NCI-H2227 treated with DMSO at 0.1 percent for 48 hours (cell line): ENCODE measurements at regions not wholly inside any gene's neighbourhood (a gene's known extent, or its start where the extent isn't known, plus 50 kb on each side); places are given as distances from the start of the nearest gene placed in this dataset.
"Not testable (repeated sequence)": the region's sequence is repeated elsewhere in the genome, so short reads cannot be mapped to it uniquely, and the experiment has no call there.

Experiments used
- DNase-seq: peaks from one replicate; lab custom pipeline; 2025; lab: John Stamatoyannopoulos, UW

- no peak for DNase-seq
These were observed 105.4 kb upstream of the LY86 start for GRCh38 chr6:6483168-6483567.

GRCh38 chr6:6483733-6484132 is 104.8 kb upstream of the LY86 start:
- DNase-seq = no peak

GRCh38 chr6:6484681-6485080 is 103.8 kb upstream of the LY86 start:
- DNase-seq = no peak

GRCh38 chr6:6486595-6486994 is 101.9 kb upstream of the LY86 start:
- DNase-seq = no peak

DNA sequence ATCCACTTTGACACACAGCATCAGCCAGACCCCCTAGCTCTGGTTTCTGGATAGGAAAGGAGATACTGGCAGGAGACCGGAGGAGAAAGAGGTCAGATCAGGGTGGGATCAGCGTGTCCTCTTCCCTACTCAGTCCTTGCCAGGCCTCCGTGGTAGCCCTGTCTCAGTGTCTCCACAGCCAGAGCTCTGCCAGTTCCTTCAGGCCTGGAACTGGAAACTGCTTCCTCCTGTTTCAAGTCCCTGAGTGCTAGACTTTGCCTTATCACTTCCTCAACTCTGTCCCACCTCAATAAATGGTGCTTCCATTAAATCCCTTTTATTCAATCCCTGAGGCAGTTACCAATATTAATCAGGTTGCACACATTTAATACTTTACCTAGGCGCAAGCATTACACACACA is 96.8 kb upstream of the LY86 start:
- no peak for DNase-seq

- no peak for DNase-seq
These were observed 95.8 kb upstream of the LY86 start for GRCh38 chr6:6492675-6493074.

- DNase-seq = not testable (repeated sequence)
These were observed 94.4 kb upstream of the LY86 start for GRCh38 chr6:6494139-6494538.

- no peak for DNase-seq
These were observed 93.8 kb upstream of the LY86 start for GRCh38 chr6:6494677-6495076.

DNA sequence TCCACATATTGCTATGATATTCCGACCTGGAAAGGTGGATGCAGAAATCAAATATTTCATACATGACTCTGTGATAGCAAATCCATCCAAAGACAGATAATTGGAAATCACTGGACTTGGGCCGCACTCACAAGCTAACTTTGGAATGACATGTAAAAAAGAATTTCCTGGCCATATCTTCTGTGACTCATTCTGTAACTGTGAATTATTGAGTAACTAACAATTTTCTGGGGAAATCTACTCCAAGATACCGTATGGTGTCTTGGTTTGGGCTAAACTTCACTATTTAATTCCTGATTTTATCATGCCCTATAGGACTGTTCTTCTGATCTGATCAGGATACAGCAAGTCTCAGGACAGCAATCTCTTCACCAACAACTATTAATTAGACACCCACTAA is 92.7 kb upstream of the LY86 start:
- DNase-seq = no peak

- DNase-seq = no peak
These were observed 91.0 kb upstream of the LY86 start for GRCh38 chr6:6497541-6497940.

DNA sequence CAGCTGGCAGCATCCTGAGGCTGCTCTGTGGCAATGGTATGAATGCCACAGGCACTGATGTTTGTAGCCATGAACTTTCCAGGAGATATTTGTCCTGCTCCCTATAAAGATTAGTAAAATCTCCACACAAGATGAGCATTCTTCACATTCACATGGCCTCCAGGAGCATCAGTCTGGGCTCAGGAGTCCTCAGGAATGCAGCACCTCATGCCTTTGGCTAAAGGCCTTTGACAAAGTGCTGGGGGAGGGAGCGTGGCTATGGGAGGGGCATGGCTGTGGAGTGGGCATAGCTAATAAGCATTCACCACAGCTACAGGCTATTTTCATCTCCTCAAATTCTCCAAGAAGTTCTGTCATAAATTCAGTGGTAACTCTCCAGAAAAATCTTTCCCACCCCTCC is 90.5 kb upstream of the LY86 start:
- DNase-seq = no peak

DNA sequence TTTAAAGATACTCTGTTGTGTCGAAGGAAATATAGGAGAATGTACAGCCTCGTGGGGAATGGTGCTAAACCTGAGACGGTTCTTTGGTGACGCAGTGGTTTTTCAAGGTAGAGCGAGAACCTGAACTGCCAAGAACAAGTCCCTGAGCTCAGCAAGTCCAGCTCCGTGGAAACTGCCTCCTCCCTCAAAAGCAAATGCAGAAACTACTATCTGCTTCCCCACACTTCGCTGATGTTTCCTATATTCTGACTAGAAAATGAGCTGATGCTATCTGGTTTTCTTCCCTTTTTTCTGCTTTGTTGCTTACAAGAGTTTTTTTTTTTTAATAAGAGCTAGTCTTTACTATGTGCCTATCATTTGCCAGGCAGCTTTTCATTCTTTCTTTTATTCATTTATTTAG is 85.3 kb upstream of the LY86 start:
- DNase-seq = no peak

DNA sequence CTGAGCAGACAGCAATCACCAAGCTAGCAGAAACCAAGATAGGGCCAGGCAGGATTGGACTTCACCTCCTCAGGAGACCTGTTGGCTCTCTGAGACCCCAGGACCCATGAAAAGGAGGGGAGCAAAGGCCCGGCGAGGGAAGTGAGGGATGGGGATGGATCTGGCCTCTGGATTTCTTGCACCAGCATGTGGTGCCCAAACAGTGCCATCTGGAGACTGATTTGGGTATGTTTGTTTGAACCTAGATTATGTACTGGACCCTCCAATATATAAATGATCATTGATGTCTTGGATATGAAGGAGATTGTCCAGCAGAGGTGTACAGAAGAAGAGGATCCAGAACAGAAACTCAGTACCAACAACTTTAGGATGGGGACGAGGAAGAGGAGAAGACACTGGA is 83.4 kb upstream of the LY86 start:
- no peak for DNase-seq

- no peak for DNase-seq
These were observed 79.9 kb upstream of the LY86 start for GRCh38 chr6:6508643-6509042.

GRCh38 chr6:6509284-6509683 is 79.2 kb upstream of the LY86 start:
- DNase-seq = no peak

GRCh38 chr6:6512711-6513110 is 75.8 kb upstream of the LY86 start:
- no peak for DNase-seq

DNA sequence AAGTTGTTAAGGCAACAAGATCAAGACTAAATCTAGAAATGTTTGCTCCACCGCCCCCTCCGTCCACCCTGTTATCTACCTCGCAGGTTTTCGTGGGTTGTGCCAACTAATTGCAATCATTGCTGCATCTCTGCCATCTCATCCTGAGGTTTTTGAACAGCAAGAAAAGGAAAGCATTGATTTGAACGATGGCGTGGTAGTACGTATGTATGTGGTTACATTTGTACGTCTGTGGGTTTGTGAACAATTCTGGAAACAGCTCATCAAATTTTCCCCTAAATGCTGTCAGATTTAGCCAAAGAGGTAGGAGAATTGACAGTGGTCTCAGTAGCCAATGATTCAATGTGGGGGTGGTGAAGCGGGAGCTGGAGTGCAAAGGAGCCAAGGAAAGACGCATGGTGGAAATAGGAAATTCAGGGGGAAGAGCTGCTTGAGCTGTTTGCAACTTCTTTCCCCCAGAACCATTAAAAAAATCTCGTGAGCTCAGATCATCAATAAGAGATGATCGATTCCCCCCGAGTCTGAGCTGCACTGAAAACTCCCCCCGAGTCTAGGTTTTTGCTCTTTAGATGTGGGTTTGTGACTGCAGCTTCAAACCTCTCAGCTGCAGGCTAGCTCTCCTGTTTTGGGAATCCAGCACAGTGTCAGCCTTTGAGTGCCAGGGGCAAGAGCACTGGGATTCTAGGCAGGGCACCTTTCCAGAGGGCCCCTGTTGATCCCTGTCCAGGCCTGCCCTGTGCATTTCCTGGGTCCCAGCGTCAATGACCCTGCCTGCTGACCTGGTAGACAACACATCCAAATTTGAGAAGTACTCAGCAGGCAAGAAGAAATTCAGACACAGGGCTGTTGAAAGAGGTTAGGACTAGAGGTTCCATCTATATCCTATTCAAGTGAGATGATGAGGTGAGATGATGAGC is 72.6 kb upstream of the LY86 start:
- no peak for DNase-seq

DNA sequence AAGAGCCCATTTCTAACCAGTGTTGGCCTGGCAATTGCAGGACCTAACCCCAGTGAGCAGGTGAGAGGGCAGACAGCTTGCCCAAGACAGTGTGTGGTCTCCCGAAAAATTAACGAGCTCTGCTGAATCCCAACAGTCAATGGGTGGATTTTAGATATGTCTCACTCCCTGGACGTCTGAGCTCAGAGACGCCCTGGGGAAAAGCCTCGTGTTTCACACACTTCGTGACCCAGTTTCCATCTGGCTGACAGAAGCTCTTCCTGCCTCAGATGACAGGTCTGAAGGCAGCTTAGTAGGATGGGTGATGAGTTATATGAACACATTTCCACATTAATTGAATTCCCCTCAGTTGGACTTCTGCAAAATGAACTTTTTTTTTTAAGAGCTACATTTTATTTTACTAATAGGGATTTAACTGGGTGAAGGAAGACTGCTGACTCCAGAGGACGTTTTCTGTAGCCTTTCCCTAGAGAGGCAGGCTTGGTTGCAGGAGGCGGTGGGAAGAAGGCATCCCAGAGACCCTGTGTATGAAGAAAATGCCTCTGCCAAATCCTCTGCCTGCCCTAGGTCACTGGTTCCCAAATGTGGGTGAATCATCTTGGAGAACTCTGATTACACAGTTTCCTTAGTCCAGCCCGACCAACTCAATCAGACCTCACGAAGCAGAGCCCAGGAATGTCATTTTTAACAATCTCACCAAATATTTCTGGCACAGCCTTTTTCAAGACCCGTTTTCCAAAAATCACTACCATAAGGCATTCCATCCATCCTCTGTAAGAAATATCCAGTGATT is 71.7 kb upstream of the LY86 start:
- DNase-seq = no peak

- DNase-seq = no peak
These were observed 69.7 kb upstream of the LY86 start for GRCh38 chr6:6518631-6519427.

DNA sequence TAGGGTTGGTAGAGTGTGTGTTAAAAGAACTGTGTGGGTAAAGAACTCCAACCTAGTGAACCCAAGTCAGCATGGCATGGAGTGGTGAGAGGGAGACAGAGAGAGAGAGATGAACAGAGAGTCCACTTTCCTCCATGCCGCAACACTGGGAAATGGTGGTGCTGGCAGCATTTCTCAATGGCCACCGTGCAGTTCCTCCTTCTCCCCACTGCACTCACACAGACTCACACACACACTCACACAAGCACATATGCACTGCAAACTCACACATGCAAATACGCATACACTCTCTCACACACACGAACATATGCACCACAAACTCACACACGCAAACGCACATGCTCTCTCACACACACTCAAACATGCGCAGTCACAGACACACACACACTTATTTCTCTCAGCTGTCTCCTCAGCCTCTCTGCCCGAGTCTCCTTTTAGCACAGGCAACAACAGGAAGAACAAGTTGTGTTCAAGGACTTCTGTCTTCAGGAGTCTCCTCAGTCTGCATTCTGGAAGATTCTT is 66.5 kb upstream of the LY86 start:
- no peak for DNase-seq

- DNase-seq = no peak
These were observed 65.8 kb upstream of the LY86 start for GRCh38 chr6:6522709-6523108.

DNA sequence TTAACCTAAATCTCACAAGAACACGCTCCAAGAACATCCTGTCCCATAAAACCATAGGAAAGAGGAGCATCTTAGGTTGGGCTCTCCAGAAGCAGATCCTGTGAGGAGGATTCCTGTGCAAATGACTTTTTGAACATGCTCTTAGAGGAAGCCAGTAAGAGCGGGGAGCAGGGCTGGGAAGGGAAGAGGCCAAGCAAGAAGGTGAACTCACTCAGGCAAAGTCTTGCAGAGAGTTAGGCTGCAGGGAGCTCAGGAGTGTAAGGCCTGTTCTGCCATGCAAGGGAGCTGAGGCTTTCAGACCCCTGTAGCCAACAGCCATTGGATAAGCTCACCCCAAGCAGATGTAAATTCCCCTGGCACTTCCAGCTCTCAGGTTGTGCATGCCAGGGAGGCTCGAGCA is 63.6 kb upstream of the LY86 start:
- no peak for DNase-seq
